HFF-Myc (cell line): ENCODE measurements at regions not wholly inside any gene's neighbourhood (a gene's known extent, or its start where the extent isn't known, plus 50 kb on each side); places are given as distances from the start of the nearest gene placed in this dataset.

Source experiments
- DNase-seq: peaks from one replicate; pipeline ENCODE4 v3.0.0-alpha.2; 2011; ENCODE audit warnings: low read depth; ENCODE audit errors: extremely low read depth
- H3K4me3 ChIP-seq: replicated peaks from 2 replicates; pipeline ENCODE4 v1.5.1; 2011; ENCODE audit warnings: low read depth, mild to moderate bottlenecking, control low read depth, low read length
- TF ChIP-seq, protein P1 (sequence below): IDR thresholded peaks from 2 replicates; pipeline ENCODE4 v1.5.1; 2012; ENCODE audit warnings: mild to moderate bottlenecking, low read depth, low read length, control low read depth; ENCODE audit errors: missing control alignments

GRCh38 chr21:24272521-24272938, 1334.8 kb downstream of the MRPL39 start:
- no peak for DNase-seq
- TF ChIP-seq, protein P1, sequence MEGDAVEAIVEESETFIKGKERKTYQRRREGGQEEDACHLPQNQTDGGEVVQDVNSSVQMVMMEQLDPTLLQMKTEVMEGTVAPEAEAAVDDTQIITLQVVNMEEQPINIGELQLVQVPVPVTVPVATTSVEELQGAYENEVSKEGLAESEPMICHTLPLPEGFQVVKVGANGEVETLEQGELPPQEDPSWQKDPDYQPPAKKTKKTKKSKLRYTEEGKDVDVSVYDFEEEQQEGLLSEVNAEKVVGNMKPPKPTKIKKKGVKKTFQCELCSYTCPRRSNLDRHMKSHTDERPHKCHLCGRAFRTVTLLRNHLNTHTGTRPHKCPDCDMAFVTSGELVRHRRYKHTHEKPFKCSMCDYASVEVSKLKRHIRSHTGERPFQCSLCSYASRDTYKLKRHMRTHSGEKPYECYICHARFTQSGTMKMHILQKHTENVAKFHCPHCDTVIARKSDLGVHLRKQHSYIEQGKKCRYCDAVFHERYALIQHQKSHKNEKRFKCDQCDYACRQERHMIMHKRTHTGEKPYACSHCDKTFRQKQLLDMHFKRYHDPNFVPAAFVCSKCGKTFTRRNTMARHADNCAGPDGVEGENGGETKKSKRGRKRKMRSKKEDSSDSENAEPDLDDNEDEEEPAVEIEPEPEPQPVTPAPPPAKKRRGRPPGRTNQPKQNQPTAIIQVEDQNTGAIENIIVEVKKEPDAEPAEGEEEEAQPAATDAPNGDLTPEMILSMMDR: no peak
- H3K4me3 ChIP-seq: no peak overlapping the region

- H3K4me3 ChIP-seq: no peak overlapping the region
- TF ChIP-seq, protein P1: no peak
- DNase-seq: no peak
Observed at GRCh38 chr21:24265987-24266386, 1341.3 kb downstream of the MRPL39 start.

- H3K4me3 ChIP-seq: no peak overlapping the region
- TF ChIP-seq, protein P1: no peak
- DNase-seq: no peak
Observed at GRCh38 chr21:24260751-24261150, 1346.5 kb downstream of the MRPL39 start.

GRCh38 chr21:24259241-24259640, 1348.0 kb downstream of the MRPL39 start:
- H3K4me3 ChIP-seq: no peak overlapping the region

GRCh38 chr21:24255591-24255990, 1351.7 kb downstream of the MRPL39 start:
- DNase-seq: no peak
- TF ChIP-seq, protein P1: no peak
- no peak overlapping the region for H3K4me3 ChIP-seq

More at GRCh38 chr21:24259241-24259640, 1348.0 kb downstream of the MRPL39 start:
- TF ChIP-seq, protein P1: no peak
- no peak for DNase-seq

DNA sequence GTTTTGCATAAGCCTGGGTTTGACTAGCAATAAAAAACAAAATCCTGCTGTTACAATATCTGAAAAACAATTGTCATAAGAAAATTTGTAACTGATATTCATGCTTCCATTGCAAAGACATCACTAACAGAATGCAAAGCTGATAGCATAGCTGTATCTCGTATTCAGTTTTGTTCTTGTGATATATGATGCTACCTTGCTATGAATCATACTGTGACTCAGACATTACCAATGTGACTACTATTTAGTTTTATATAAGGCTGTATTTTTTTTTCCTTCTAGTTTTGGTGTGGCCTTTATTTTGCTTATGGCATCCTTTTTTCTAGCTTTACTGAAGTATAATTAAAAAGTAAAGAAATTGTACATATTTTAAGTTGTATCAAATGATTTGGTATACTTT, 1381.8 kb downstream of the MRPL39 start:
- TF ChIP-seq, protein P1: no peak
- DNase-seq: no peak
- no peak overlapping the region for H3K4me3 ChIP-seq

DNA sequence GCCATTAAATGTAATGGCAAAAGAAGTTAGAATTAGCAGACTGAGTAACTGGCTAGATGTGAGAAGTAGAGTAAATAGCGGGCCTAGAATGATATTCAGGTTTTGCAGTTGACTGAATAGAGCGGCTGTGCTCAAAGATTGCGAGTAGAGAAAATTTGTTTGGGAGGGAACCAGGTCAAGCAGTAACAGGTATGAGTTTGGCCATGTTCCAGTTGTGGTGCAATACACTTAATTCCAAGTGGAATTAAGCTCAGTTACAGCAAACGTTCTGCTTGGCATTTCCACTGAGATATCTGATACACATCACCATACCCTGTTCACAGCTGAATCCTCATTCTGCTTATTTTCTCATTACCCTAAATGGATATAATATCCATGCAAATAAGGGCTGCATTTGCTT, 1382.9 kb downstream of the MRPL39 start:
- DNase-seq: no peak
- TF ChIP-seq, protein P1: no peak
- no peak overlapping the region for H3K4me3 ChIP-seq
